HK-2 (cell line): ENCODE measurements at regions not wholly inside any gene's neighbourhood (a gene's known extent, or its start where the extent isn't known, plus 50 kb on each side); places are given as distances from the start of the nearest gene placed in this dataset.

ENCODE experiments used
- DNase-seq: peaks from one replicate; pipeline ENCODE4 v3.0.0-alpha.2; 2018; ENCODE audit not compliant: unreplicated experiment

- DNase-seq, result no peak
Measured at GRCh38 chr4:14620567-14621141, 381.6 kb upstream of the CPEB2 start.

GRCh38 chr4:14621731-14622463, 380.4 kb upstream of the CPEB2 start:
- no peak for DNase-seq

GRCh38 chr4:14627038-14627437, 375.2 kb upstream of the CPEB2 start:
- no peak for DNase-seq

DNA sequence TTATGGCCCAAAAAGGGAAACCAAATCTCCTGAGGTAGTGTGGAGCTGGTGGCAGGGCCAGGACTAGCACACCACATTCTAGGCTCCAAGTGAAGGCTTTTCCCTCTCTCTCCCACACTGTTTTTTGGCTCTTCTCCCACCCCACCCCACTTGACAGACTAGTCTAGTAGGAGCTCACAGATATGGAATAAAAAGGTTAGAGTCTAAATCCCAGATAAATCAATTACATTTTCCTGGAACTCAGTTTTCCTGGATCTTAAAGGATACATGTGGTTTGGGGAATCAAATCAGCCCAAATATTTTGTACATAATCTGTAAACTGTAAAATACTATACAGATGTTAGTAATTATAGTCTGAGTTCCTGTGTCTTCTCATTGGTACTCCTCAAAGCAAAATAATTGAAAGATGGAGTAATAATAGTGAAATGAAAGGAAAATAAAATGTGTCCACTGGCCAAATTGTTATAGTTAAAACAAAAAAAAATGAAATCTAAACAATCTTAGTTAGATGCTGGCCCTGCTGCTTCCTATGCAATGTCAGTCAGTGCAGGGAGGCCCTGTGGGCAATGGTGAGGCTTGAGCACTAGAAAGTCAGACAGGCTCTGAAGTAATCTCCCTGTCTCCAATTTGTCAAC, 370.4 kb upstream of the CPEB2 start:
- no peak for DNase-seq

GRCh38 chr4:14636563-14636962, 365.7 kb upstream of the CPEB2 start:
- no peak for DNase-seq

- no peak for DNase-seq
Measured at GRCh38 chr4:14640476-14640875, 361.8 kb upstream of the CPEB2 start.

DNA sequence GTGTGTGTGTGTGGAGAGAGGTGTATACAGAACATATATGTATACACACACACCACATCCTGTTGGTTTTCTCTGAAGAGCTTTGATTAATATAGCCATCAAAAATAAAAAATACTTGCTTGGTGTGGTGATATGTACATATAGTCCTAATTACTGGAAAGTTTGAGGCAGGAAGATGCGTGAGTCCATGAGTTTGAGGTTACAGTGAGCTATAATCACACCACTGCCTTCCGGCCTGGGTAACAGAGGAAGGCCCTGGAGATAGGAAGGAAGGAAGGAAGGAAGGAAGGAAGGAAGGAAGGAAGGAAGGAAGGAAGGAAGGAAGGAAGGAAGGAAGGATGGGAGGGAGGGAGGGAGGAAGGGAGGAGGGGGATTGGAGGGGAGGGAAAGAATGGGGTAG, 360.4 kb upstream of the CPEB2 start:
- DNase-seq, result no peak

DNA sequence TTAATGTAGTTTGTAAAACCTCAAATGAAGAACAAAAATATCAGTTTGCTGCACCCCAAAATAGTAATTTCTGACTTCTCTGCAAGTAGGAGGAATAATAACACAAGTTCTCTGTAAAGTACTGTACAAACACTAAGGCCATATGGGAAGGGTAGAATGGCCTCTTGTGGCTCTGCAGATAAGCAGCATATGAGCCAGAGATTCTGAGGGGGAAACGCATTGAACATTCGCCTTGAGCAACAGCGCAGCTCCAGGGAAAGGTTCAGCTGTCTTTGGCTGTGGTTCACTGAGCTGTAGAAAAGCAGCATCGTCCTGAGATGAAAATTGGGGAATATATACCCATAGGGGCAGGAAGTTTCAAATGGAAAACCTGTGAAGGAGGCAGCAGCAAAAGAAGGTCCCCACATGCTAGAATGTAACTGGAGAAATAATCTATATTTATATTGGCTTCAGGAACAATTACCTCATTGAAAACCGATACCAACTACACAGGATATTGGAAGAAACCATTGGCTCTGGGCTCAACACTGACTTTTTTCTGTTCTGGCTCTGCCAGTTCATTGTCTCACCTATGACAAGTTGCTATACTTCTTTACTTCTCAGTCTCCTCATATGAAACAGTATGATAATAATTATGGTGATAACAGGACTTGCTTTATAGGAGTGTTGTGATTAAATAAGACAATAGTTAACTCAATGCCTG, 357.6 kb upstream of the CPEB2 start:
- no peak for DNase-seq

DNA sequence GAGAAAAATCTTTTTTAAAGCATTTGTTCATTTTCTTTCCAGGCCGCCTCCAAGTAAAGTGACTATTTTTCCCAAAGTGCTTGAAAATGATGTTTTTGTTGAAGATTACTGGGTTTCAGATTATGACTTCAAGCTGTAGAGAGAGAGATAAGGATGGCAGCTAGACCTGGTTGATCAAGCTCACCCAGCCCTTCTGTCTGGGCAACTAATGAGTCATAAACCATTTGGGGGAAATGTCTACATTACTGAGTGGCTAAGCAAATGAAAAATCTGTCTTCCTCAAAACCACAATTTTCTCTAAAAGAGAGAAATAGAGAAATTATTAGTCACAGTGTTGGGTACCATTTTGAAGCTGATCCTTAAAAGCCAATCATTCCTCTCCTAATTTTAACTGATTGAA, 355.4 kb upstream of the CPEB2 start:
- no peak for DNase-seq

DNA sequence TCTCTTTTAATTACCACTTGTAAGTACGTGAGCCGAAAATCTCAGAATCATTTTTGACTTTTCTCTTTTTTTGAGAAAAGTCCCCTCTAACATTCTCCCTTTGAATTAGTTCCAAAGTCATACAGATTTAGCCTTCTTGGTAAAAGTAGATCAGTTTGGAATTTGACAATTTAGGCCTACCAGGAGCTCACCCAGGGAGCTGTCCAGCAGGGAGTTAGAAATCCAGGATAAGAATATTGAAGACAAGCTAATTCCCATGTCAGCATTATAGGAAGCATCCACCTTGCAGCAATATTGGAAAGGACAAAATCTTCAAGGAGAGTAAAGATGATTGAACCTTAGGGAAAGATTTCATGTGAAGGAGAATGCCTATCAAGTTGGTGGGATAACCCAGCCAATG, 352.2 kb upstream of the CPEB2 start:
- no peak for DNase-seq

GRCh38 chr4:14652522-14652921, 349.8 kb upstream of the CPEB2 start:
- no peak for DNase-seq

DNA sequence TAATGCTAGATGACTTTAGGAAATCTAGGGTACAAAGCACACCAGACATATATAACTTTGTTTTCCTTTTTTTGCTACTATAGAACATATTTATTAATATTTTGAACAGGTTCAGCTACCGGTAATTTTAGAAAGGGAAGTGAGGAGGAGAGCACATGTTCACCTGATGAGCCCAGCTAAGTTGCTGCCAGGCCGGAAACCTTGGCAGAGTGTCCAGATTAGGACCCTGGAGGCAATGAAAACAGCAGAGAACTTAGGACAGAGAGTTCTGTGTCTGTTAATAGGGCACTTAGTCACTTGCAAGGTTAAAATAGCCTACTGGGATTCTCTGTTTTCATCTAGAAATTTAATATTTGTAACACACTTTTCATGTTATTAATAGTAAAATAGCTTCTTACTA, 348.9 kb upstream of the CPEB2 start:
- no peak for DNase-seq

GRCh38 chr4:14659286-14659685, 343.0 kb upstream of the CPEB2 start:
- no peak for DNase-seq

DNA sequence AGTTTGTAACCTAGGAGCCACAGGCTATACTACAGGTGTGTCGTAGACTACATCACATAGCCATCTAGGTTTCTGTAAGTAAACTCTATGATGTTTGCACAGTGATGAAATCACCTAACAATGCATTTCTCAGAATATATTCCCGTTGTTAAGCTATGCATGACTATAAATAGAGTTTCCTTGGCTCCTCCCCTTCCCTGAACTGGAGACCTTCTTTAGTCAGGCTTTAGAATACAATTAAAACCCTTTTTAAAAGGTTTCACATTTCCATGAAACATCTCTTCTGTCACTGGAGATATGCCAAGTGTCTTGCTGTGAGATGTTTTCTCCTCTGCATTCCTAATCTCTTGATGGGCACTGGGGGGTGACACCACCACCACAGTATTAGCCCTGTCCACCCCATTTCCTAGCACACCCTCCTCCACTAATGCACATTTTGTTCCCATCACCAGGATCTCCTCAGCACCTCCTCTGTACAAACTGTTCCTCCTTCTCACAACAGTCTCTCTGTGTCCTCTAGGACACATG, 334.6 kb upstream of the CPEB2 start:
- DNase-seq, result no peak

- DNase-seq, result no peak
Measured at GRCh38 chr4:14668296-14668695, 334.0 kb upstream of the CPEB2 start.

DNA sequence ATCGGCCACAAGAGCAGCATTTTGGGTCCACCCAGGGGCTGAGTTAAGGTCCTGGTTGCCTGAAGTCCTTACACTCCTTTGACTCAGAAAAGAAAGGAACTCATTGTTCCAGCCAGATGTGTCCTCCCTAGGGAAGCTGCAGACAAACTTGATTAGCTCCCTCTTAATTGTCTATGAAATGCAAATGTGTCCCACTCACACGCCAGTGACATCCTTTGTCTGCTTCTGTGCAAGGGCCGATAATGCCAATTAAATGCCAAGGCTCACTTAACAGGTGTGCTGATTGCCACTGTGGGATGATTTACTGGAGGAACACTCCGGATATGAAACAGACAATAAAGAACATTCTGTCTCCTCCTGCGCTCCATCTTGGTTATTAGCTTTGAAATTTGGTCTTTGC, 332.9 kb upstream of the CPEB2 start:
- DNase-seq, result no peak

DNA sequence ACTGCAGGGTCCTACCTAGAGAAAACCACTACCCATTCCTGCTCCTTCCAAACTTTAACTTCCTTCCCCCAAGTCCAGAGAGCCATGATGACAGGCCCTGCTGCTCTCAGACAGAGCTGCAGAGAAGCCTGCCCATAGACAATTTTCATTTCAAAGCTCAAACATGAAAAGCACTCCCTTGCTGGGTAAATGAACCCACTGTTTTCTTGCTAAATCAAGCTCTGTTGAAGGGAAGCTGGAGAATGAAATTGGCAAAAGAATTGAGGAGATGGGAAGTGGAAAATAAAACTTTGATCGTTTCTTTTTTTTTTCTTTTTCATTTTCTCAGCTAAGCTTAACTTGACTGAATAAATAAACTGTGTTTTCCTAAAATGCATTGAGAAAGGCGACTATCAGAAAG, 331.1 kb upstream of the CPEB2 start:
- no peak for DNase-seq

GRCh38 chr4:14675279-14675985, 326.8 kb upstream of the CPEB2 start:
- no peak for DNase-seq

GRCh38 chr4:14679906-14680305, 322.4 kb upstream of the CPEB2 start:
- DNase-seq, result no peak

- DNase-seq, result no peak
Measured at GRCh38 chr4:14681330-14681729, 321.0 kb upstream of the CPEB2 start.

GRCh38 chr4:14693728-14694127, 308.6 kb upstream of the CPEB2 start:
- no peak for DNase-seq
